ENCODE measurements at regions not wholly inside any gene's neighbourhood (a gene's known extent, or its start where the extent isn't known, plus 50 kb on each side); places are given as distances from the start of the nearest gene placed in this dataset.

- TF ChIP-seq MGA (IDR thresholded peaks at IDR 0.05) (no peak), ZNF584 (CRISPR knock-in tag; IDR thresholded peaks at IDR 0.05; ENCODE audit: low read depth) (no peak), CREM (IDR thresholded peaks at IDR 0.05; ENCODE audit: low read depth) (no peak), SMAD1 (IDR thresholded peaks at IDR 0.05; ENCODE audit: low read depth, low read length, partially characterized antibody) (no peak), ZFP1 (CRISPR knock-in tag; IDR thresholded peaks at IDR 0.05) (no peak), GTF2F1 (IDR thresholded peaks at IDR 0.05; ENCODE audit: low read depth, low read length) (no peak), ZNF12 (CRISPR knock-in tag; IDR thresholded peaks at IDR 0.05) (no peak), HMGN3 (IDR thresholded peaks at IDR 0.05; ENCODE audit: borderline replicate concordance, extremely low read depth, insufficient read length, low read depth, low read length) (no peak), MLLT1 (IDR thresholded peaks at IDR 0.05) (no peak), NRF1 (conservative IDR thresholded peaks at IDR 0.05 in 1 of 2, IDR thresholded peaks at IDR 0.05 in 1 of 2) (no peak), BRD4 (IDR thresholded peaks at IDR 0.05) (no peak), DPF2 (IDR thresholded peaks at IDR 0.05) (no peak), POLR3G (IDR thresholded peaks at IDR 0.05; ENCODE audit: extremely low read depth, insufficient read length, insufficient replicate concordance) (no peak), TEAD1 (CRISPR knock-in tag; IDR thresholded peaks at IDR 0.05) (no peak)
These were observed 417.0 kb downstream of the EIPR1 start (continued) for GRCh38 chr2:2960441-2961133.

Data from K562 (cell line).